ENCODE measurements at regions not wholly inside any gene's neighbourhood (a gene's known extent, or its start where the extent isn't known, plus 50 kb on each side); places are given as distances from the start of the nearest gene placed in this dataset.

DNA sequence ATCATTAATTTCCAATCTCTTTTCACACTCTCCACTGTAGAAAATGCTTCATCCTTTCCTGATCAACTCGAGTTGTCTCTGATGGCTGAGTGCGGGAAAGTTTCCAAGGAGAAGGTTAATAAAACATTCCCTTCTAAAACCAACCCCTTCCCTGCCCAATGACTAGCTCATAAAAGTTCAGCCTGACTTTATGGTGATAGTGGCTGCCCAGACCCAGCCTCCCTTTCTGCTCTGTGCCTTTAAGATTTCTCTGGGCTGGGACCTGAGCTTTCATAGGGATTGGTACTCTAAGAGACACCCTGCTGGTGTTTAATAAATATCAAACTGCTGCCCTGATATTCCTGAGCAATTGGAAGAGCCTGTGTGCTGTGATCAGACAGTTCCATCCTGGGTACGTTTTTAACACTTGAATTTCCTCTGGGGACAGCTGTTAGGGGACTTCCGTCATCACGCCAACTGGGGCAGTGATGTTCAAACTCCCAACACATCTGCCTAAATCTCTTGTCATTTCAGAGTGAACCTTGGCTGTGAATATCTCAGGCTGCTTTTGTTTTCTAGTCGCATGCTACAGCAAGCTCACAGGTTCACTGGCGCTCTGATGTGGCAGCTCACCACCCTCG is 195.0 kb upstream of the KIRREL3 start:
- no peak for TF ChIP-seq GATA2 (IDR thresholded peaks at IDR 0.05; ENCODE audit: insufficient read depth, insufficient read length, low read depth, low read length)
- TF ChIP-seq JUN (IDR thresholded peaks at IDR 0.05; ENCODE audit: borderline replicate concordance, insufficient read depth, insufficient read length, low read depth): no peak
- TF ChIP-seq, protein P1, sequence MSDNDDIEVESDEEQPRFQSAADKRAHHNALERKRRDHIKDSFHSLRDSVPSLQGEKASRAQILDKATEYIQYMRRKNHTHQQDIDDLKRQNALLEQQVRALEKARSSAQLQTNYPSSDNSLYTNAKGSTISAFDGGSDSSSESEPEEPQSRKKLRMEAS (IDR thresholded peaks at IDR 0.05; ENCODE audit: insufficient read depth, insufficient read length): no peak
- TF ChIP-seq, protein P2, sequence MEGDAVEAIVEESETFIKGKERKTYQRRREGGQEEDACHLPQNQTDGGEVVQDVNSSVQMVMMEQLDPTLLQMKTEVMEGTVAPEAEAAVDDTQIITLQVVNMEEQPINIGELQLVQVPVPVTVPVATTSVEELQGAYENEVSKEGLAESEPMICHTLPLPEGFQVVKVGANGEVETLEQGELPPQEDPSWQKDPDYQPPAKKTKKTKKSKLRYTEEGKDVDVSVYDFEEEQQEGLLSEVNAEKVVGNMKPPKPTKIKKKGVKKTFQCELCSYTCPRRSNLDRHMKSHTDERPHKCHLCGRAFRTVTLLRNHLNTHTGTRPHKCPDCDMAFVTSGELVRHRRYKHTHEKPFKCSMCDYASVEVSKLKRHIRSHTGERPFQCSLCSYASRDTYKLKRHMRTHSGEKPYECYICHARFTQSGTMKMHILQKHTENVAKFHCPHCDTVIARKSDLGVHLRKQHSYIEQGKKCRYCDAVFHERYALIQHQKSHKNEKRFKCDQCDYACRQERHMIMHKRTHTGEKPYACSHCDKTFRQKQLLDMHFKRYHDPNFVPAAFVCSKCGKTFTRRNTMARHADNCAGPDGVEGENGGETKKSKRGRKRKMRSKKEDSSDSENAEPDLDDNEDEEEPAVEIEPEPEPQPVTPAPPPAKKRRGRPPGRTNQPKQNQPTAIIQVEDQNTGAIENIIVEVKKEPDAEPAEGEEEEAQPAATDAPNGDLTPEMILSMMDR (IDR thresholded peaks at IDR 0.05; ENCODE audit: extremely low read depth in 1 of 2, insufficient read depth in 1 of 2, low read depth in 1 of 2, low read length in 2 of 2): no peak
- no peak for TF ChIP-seq EZH2 (IDR thresholded peaks at IDR 0.05; ENCODE audit: borderline replicate concordance, low read depth, low read length, severe bottlenecking)
- TF ChIP-seq POLR2A (IDR thresholded peaks at IDR 0.05; ENCODE audit: low read depth, low read length): no peak
- no peak for TF ChIP-seq FOS (IDR thresholded peaks at IDR 0.05; ENCODE audit: borderline replicate concordance, insufficient read depth, low read length)
- TF ChIP-seq POLR2AphosphoS5 (IDR thresholded peaks at IDR 0.05; ENCODE audit: insufficient read depth, low read depth, low read length): no peak
- TF ChIP-seq MYC (IDR thresholded peaks at IDR 0.05; ENCODE audit: low read depth, low read length): no peak

Measured in endothelial cell of umbilical vein (primary cell).